HG03432 (cell line): ENCODE measurements at regions not wholly inside any gene's neighbourhood (a gene's known extent, or its start where the extent isn't known, plus 50 kb on each side); places are given as distances from the start of the nearest gene placed in this dataset.

Experiments used
- ATAC-seq: cut with Tn5 transposase; IDR thresholded peaks from one replicate; pipeline ENCODE4 v1.9.1; 2021; ENCODE audit warnings: mild to moderate bottlenecking, moderate library complexity; ENCODE audit not compliant: unreplicated experiment

- no peak for ATAC-seq
These were observed 1315.4 kb downstream of the EFNB2 start for GRCh38 chr13:105220063-105220462.

GRCh38 chr13:105219651-105220050, 1315.8 kb downstream of the EFNB2 start:
- ATAC-seq: no peak

- no peak for ATAC-seq
These were observed 1322.0 kb downstream of the EFNB2 start for GRCh38 chr13:105213512-105213911.

GRCh38 chr13:105207572-105208293, 1327.7 kb downstream of the EFNB2 start:
- no peak for ATAC-seq

GRCh38 chr13:105202354-105202753, 1333.1 kb downstream of the EFNB2 start:
- peak; percentile 71 for ATAC-seq

- no peak for ATAC-seq
These were observed 1334.1 kb downstream of the EFNB2 start for GRCh38 chr13:105201351-105201750.

GRCh38 chr13:105200181-105200580, 1335.3 kb downstream of the EFNB2 start:
- no peak for ATAC-seq

GRCh38 chr13:105196052-105196451, 1339.4 kb downstream of the EFNB2 start:
- no peak for ATAC-seq

- no peak for ATAC-seq
These were observed 1342.4 kb downstream of the EFNB2 start for GRCh38 chr13:105193026-105193425.

- no peak for ATAC-seq
These were observed 1351.3 kb downstream of the EFNB2 start for GRCh38 chr13:105184201-105184600.

- peak; percentile 60 for ATAC-seq
These were observed 1358.1 kb downstream of the EFNB2 start for GRCh38 chr13:105177265-105177900.

GRCh38 chr13:105170438-105170837, 1365.0 kb downstream of the EFNB2 start:
- no peak for ATAC-seq

GRCh38 chr13:105168295-105168694, 1367.2 kb downstream of the EFNB2 start:
- ATAC-seq: no peak

- ATAC-seq: no peak
These were observed 1368.1 kb downstream of the EFNB2 start for GRCh38 chr13:105167385-105167784.

- ATAC-seq: peak; percentile 95
These were observed 1369.9 kb downstream of the EFNB2 start for GRCh38 chr13:105165449-105166125.

GRCh38 chr13:105159841-105160240, 1375.6 kb downstream of the EFNB2 start:
- no peak for ATAC-seq

- no peak for ATAC-seq
These were observed 1381.9 kb downstream of the EFNB2 start for GRCh38 chr13:105153611-105154010.

- ATAC-seq: no peak
These were observed 1383.8 kb downstream of the EFNB2 start for GRCh38 chr13:105151639-105152038.

GRCh38 chr13:105147461-105147860, 1388.0 kb downstream of the EFNB2 start:
- ATAC-seq: no peak

- ATAC-seq: no peak
These were observed 1390.5 kb downstream of the EFNB2 start for GRCh38 chr13:105144936-105145335.

GRCh38 chr13:105144020-105144419, 1391.4 kb downstream of the EFNB2 start:
- ATAC-seq: no peak

- ATAC-seq: no peak
These were observed 1392.9 kb downstream of the EFNB2 start for GRCh38 chr13:105142556-105142955.
